ENCODE measurements at regions not wholly inside any gene's neighbourhood (a gene's known extent, or its start where the extent isn't known, plus 50 kb on each side); places are given as distances from the start of the nearest gene placed in this dataset.

- TF ChIP-seq CTCF (IDR thresholded peaks at IDR 0.05) (no peak), POLR2A (IDR thresholded peaks at IDR 0.05) (no peak)
Measured at GRCh38 chr13:106815545-106815944, 247.6 kb upstream of the ARGLU1 start.
